ENCODE measurements at regions not wholly inside any gene's neighbourhood (a gene's known extent, or its start where the extent isn't known, plus 50 kb on each side); places are given as distances from the start of the nearest gene placed in this dataset.

DNA sequence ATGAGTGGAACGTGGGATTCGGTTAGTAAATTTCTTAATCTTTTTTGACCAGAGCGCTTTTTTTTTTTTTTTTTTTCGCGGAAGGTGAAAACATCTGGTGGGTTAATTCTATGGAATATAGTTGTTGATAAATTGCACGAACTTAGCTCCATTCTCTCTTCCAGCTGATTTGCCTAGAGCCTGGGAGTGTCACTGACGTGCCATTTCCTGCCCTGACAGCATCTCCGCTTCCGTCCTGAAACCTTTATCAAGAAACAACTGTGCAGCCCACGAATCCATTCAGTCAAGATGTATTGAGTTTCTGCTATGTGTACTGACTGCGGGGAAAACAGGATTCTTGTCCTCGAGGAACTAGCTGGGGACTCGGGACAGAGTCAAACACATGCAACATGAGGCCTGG is 59.5 kb upstream of the TGM3 start:
- TF ChIP-seq EZH2 (IDR thresholded peaks at IDR 0.05) (no peak), POLR2AphosphoS5 (IDR thresholded peaks at IDR 0.05; ENCODE audit: borderline replicate concordance, low read depth, low read length) (no peak)
